DOHH2 (cell line): ENCODE measurements at regions not wholly inside any gene's neighbourhood (a gene's known extent, or its start where the extent isn't known, plus 50 kb on each side); places are given as distances from the start of the nearest gene placed in this dataset.

Experiments used
- EZH2phosphoT487 ChIP-seq: fragments of 200-600 bp; sonication (generic); IDR thresholded peaks from 2 replicates; pipeline ENCODE4 v1.6.1; 2017; ENCODE audit warnings: borderline replicate concordance, mild to moderate bottlenecking, antibody characterized with exemption, low read length, moderate library complexity, mixed read lengths
- TF ChIP-seq, protein P1 (sequence below): fragments of 200-600 bp; sonication (generic); IDR thresholded peaks from one replicate; pipeline ENCODE4 v1.5.1; 2014; ENCODE audit warnings: antibody characterized with exemption, mild to moderate bottlenecking, low read depth, low read length; ENCODE audit not compliant: poor library complexity, severe bottlenecking

DNA sequence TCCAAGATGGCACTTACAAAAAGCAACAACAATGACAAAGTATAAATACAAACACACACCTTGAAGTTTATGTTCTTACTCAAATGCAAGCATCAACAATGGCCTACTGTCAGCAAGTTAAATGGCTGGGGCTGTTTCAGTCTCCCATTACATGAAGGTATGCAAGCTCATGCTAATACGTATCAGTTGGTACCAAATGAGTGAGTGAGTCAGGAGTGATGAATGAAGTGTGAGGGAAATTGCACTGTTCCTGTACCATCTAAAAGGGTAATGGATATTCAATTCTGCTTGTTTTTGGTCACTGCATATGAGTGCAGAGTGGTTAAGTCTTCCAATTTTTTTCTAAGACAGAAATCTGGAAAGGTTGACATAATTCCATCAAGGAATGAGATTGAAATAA is 964.9 kb downstream of the MAT2B start:
- TF ChIP-seq, protein P1, sequence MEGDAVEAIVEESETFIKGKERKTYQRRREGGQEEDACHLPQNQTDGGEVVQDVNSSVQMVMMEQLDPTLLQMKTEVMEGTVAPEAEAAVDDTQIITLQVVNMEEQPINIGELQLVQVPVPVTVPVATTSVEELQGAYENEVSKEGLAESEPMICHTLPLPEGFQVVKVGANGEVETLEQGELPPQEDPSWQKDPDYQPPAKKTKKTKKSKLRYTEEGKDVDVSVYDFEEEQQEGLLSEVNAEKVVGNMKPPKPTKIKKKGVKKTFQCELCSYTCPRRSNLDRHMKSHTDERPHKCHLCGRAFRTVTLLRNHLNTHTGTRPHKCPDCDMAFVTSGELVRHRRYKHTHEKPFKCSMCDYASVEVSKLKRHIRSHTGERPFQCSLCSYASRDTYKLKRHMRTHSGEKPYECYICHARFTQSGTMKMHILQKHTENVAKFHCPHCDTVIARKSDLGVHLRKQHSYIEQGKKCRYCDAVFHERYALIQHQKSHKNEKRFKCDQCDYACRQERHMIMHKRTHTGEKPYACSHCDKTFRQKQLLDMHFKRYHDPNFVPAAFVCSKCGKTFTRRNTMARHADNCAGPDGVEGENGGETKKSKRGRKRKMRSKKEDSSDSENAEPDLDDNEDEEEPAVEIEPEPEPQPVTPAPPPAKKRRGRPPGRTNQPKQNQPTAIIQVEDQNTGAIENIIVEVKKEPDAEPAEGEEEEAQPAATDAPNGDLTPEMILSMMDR, result no peak
- TF ChIP-seq EZH2phosphoT487, result no peak
